Adrenal gland (tissue), 5 donors: ENCODE measurements at regions not wholly inside any gene's neighbourhood (a gene's known extent, or its start where the extent isn't known, plus 50 kb on each side); places are given as distances from the start of the nearest gene placed in this dataset.
"Not testable (repeated sequence)": the region's sequence is repeated elsewhere in the genome, so short reads cannot be mapped to it uniquely, and the experiment has no call there.

Experiments used
- CTCF ChIP-seq, 6 experiments: fragments of 450-650 bp in 4 of 6; fragments of 200-600 bp in 2 of 6; sonication (generic) in 1 of 6; IDR thresholded peaks; 1 replicate in 5 of 6; 2 replicates in 1 of 6; pipeline versions ENCODE4 v1.5.1 to v1.8.0; 2016 to 2021; ENCODE audit warnings: antibody characterized with exemption in 6 of 6, mild to moderate bottlenecking in 2 of 6, moderate library complexity in 1 of 6
- POLR2A ChIP-seq, 2 donors: fragments of 450-650 bp; IDR thresholded peaks; one replicate each; pipeline ENCODE4 v1.6.1; 2017; ENCODE audit warnings: antibody characterized with exemption in 2 of 2, mild to moderate bottlenecking in 2 of 2, moderate library complexity in 1 of 2
- donor health status: DM: no; HTN: no; CAD: no.

DNA sequence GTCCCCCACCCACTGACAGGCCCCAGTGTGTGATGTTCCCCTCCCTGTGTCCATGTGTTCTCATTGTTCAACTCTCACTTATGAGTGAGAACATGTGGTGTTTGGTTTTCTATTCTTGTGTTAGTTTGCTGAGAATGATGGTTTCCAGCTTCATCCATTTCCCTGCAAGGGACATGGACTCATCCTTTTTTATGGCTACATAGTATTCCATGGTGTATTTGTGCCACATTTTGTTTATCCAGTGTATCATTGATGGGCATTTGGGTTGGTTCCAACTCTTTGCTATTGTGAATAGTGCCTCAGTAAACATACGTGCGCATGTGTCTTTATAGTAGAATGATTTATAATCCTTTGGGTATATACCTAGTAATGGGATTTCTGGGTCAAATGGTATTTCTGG, 509.9 kb downstream of the UTRN start:
- TF ChIP-seq CTCF, POLR2A (IDR thresholded peaks at IDR 0.05): not testable (repeated sequence)
